ENCODE measurements at regions not wholly inside any gene's neighbourhood (a gene's known extent, or its start where the extent isn't known, plus 50 kb on each side); places are given as distances from the start of the nearest gene placed in this dataset.
"Not testable (repeated sequence)": the region's sequence is repeated elsewhere in the genome, so short reads cannot be mapped to it uniquely, and the experiment has no call there.

DNA sequence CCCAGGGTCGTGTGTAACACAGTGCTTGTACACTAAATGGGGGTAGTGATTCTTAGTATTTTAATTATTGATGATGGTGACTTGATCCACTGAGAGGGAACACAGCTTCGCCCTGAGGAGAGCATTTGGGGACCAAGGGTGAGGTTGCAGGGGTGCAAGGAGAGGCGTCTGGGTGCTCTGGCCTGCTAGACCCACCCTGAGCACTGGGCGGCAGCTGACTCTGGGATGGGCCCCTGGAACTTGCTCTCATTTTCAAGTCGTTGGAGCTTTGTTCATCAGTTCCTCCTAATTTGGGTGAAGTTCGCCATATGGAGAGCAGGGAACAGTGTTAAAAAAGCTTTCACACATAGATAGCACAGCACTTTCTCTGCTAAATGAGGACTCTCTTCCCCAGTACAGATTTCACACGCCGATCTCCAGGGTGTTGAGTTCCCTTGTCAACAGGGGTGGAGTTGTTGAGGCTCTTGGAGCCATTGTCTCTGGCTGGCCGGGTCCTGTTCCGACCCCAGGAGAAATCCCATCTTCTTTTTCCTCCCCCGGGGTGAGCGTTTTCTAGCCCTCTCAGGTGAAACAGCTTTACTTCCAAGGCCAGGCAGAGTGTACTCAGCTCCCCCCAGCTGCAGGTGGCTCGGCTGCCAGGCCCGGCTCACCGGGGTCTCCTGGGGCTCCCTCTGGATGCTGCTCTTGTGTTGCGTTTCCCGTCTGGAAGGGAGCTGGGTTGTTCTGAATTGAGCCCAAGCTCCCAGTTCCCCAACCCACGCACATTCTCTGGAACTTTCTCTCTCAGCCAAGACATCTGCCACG is 367.4 kb downstream of the RPS6KC1 start:
- DNase-seq, result no peak

DNA sequence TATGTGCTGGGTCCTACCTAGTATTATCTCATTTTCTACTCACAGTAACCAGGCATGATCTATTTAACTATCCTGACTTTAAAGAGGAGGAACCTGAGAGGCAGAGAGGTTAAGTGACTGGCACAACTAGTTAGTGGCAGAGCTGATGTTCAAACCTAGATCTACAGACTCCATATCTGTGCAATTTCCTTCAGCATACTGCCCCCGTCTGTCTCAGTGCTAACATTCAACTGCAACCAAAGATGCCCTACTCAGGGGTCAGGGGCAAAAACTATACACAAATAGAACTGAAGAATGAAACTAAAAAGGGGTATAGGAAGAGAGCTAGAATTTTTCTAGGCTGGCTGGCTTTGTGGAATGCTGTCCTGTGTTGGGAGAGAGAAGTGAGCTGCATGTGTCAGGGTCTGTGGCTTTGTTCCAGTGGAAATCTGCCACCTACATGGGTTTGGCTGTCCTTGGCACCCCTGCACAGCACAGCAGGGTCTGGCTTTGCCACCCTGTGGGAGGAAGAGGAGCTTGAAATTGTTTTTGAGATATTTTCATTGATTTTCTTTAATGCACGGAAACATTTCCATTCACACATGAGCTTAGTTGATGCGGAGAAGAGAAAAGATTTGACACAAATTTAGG is 368.5 kb downstream of the RPS6KC1 start:
- no peak for DNase-seq

- DNase-seq, result not testable (repeated sequence)
These were observed 370.1 kb downstream of the RPS6KC1 start for GRCh38 chr1:213421178-213421577.

DNA sequence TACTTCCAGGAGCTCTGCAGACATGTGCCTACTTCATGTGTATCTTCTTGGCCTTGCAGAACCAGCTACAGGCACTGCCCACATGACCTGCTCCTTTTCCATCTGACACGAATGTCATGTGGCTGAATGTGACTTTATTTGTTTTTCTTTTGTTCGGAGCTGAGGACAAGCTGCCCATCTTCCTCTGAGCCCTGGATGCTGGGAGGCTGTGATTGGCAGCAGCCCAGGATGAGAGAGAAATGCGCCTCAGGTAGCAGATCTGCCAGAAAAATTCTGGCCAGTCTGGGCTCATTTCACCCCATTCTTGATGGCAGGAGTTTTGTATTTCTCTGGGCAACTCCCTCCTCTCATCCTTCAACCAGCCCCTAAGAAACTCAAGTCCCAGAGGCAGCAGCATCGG is 372.0 kb downstream of the RPS6KC1 start:
- DNase-seq, result no peak

GRCh38 chr1:213423605-213424004 is 372.6 kb downstream of the RPS6KC1 start:
- no peak for DNase-seq

DNA sequence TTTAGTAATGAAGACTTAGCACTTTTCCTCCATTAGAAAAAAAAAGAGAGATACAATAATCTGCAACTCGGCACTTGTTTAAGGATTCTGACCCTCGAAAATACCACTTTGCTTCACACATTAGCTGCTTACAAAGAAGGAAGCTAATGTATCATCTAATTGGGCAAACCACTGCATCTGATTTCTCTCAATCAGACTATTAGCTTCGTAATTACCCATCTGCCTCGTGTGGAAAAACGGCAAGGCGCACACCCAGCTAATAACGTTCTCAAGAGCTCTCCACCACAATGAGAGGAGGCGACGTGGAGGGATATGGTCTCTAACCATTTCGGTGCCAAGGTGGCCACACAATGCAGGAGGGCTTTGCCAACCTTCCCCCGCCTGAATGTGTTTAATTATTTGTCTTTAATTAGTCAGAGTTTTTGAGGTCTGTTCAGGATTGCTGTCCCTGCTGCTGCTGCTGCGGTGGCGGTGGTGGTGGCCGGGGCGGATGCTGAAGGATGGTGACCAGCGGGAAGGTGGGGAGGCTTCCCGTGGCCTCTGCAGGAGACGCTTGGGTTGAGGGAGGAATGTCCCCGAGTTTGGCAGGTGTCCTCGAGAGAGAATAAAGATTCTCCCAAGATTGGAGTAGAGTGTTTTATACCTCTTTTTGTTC is 374.5 kb downstream of the RPS6KC1 start:
- no peak for DNase-seq

- DNase-seq, result no peak
These were observed 378.6 kb downstream of the RPS6KC1 start for GRCh38 chr1:213429642-213430041.

DNA sequence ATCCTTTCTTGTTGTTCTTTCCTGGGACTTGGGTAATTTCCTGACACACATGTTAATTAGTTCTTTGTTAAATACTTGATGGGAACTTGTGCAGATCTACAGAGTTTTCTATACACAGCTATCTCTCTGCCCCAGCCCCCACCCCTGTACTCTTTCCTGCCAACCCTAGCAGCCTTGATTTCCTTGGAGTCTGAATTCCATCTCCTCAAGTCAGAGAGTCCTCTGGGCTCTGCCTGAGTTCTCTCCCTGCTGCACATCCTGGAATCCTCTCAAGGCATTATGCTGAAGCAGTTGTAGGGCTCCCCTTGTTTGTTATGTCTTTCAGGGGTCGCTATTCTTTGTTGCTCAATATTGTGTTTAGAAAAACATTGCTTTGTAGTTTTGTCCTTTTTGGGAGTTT is 384.7 kb downstream of the RPS6KC1 start:
- DNase-seq, result no peak

DNA sequence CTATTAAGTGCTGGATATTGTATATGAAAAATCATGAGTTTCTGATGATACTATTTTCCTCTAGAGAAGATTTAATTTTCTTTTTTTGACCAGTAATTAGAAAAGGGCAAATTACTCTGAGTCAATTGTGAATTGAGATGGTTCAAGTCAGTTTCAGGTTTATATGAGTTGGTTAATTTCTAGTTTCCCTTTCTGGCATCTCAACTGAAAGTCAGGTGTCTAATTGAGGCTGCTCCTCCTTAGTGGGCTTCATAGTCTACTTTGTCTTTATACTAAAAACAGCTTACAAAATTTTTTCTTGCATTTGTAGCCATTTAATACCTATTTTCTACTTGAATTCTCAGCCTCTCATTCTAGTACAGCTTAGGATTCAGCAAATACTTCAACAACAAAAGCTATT is 387.3 kb downstream of the RPS6KC1 start:
- no peak for DNase-seq

GRCh38 chr1:213439703-213440102 is 388.7 kb downstream of the RPS6KC1 start:
- no peak for DNase-seq

GRCh38 chr1:213440766-213441165 is 389.7 kb downstream of the RPS6KC1 start:
- no peak for DNase-seq

- DNase-seq, result no peak
These were observed 392.4 kb downstream of the RPS6KC1 start for GRCh38 chr1:213443415-213443814.

GRCh38 chr1:213444224-213444623 is 393.2 kb downstream of the RPS6KC1 start:
- no peak for DNase-seq

GRCh38 chr1:213446496-213446895 is 395.5 kb downstream of the RPS6KC1 start:
- no peak for DNase-seq

GRCh38 chr1:213448360-213448759 is 397.3 kb downstream of the RPS6KC1 start:
- no peak for DNase-seq

- no peak for DNase-seq
These were observed 397.7 kb downstream of the RPS6KC1 start for GRCh38 chr1:213448776-213449175.

- DNase-seq, result no peak
These were observed 401.5 kb downstream of the RPS6KC1 start for GRCh38 chr1:213452501-213452900.

DNA sequence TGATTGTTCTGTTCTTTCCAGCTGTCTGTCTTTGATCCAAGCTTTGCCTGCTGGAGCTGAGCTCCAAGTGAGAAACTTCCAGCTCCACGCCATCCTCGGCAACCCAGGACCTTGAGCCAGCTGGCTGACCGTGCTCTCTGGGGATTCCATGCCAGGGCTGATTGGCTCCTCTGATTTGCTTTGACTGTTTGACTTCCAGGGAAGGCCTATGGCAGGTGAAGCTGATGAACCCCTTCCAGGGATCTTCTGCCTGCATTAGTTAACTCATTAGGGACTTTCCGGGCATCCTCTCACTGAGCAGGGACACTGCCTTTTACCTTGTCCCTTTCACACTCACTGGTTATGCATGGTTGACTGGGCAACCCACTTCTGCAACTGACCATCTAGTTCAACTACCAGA is 406.1 kb downstream of the RPS6KC1 start:
- DNase-seq, result no peak

DNA sequence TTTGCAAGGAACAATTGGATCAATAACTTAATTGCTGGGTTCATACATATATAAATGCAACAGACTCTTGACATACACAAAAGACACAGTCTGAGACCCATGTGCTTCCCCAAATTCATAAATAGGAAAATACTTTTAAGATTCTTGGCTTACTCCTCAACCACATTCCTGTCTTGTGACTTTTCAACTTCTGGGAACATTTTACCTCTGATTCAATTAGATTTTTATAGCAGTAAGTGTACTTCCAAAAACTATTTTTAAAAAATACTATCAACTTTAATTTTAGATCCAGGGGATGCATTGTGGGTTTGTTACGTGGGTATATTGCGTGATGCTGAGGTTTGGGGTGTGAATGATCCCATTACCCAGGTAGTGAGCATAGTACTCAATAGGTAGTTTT is 406.7 kb downstream of the RPS6KC1 start:
- DNase-seq, result no peak

- not testable (repeated sequence) for DNase-seq
These were observed 411.3 kb downstream of the RPS6KC1 start for GRCh38 chr1:213462374-213462773.

- DNase-seq, result no peak
These were observed 413.9 kb downstream of the RPS6KC1 start for GRCh38 chr1:213464786-213465460.

DNA sequence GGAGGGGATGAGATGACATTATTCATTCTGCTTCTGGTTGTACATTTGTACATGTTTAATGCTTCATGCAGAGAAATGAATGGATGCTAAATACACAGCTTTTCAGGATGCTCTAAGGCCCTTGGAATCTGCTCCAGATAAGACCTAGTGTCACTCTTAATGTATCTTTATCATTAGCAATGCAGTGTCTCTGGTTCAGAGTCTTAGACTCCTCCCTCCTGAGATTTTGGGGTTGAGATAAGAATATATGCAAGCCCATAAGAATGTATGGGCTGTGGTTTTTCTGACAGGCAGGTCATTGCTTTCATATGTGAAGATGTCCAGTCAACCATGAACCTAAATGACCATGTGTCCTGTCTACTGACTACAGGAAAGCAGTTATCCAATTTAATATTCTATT is 415.5 kb downstream of the RPS6KC1 start:
- no peak for DNase-seq

DNA sequence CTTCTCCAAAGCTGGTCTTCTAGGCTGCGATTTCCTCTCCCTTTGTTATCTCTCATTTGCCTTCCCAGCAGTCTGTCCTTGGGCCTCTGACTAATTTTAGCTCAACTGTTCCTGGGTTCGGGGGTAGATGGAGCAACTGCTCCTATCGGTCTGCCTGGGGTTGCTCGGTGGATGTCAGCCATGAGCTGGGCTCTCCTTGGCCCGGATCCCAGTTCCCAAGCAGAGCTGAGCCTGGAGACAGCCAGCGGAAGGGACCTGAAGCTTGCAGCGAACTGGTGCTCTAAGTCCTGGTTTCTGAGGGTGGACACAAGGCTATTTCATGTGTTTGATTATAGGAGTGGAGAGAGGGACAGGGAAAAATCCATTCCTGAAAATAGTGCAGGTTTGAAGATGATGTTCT is 423.0 kb downstream of the RPS6KC1 start:
- no peak for DNase-seq

DNA sequence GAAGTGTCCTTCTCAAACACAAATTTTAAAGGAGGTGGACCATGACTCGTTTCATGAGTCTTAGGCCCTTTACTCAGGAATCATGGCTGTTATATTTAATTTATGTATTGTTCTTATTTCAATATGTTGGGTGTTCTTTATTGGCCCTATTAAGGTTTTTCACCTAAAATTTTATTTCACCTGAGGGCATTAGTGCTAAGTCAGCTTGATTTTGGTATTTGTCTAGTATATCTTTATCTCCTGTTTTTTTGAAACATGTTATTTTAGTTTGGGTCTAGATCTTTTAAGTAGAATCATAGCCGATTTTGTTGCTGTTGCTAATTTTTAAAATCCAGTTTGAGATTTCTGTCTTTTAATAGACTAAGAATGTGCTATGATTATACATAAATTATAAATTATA is 430.4 kb downstream of the RPS6KC1 start:
- DNase-seq, result no peak

Measured in activated CD4-positive, alpha-beta T cell treated with anti-CD3 and anti-CD28 coated beads, Interleukin-2, amount 50 U/mL, for 1 hour (primary cell).